NAMALWA (cell line): ENCODE measurements at regions not wholly inside any gene's neighbourhood (a gene's known extent, or its start where the extent isn't known, plus 50 kb on each side); places are given as distances from the start of the nearest gene placed in this dataset.
A peak's percentile ranks its signal among the peaks of the same experiment; 100 is the strongest.

ENCODE experiments used
- DNase-seq: peaks from one replicate; pipeline ENCODE4 v3.0.0-alpha.2; 2015; ENCODE audit warnings: low spot score

DNA sequence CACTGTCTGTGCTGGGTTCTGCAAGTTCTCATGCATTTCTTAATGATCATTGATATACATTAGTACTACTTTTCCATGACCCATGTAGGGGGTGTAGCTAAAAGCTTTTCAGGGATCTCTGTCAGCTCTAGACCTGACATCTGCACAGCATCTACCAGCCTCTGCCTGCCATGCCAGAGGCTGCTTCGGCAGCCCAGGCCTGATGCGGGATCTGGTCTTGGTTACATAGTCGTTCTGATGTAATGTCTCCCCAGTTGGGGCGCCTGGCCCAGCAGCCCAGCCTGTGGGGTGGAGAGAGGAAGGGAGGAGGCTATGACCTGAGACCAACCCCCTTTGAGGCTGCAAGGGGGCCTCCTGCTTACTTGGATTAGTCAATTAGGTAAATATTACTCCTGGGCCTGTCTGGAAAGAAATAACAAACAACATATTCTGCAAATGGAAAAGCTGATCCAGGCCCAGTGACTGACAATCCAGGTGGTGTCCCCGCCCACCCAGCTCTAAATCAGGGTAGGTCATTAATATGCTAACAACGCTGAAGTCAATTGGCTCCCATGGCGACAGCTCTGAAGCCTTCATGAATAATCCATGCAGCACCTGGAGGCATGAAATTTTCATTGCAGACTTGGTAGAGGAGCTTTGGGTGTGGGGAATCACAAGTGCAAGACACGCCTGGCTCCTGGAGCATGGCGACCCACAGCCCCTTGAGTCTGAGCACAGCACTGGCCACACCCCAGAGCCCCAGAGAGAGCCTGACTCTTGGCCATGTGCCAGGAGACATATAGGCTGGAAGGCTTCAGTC lies 575.3 kb downstream of the CMPK2 start:
- DNase-seq, result no peak

DNA sequence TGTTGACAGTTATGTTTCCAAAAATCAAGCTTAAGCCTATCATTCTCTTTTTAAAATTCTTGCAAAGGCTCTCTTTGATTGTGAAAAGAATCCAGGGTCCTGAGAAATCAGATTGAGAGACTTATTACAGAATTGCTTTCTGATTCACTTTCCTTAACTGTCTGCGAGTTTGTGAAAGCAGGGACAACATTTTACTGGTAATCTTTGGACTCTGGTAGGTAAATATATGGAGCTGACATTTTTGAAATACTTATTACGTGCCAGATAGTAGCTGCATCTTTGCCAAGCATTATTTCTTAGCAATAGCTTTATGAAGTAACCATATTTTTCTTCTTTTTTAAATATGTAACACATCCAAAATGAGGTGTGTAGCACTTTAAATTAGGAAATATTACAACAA lies 570.9 kb downstream of the CMPK2 start:
- DNase-seq, result no peak

DNA sequence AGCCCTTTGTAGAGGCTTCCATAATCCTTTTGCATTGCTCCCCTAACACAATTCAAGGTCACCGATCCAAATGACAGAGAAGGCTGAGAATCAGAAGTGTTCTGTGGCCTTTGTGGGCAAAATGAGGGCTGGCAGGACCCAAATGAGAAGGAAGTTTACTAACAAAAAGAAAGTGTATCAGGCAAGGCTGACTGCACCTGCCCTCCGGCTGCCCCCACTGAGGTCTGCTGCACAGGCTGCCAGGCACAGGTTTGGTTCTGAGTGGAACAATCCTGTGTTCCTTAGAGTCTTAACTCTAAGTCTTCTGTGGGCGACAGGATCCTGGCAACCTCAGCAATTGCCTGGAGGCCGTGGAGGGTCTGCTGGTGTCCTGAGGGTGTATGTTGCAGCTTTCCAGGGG lies 568.5 kb downstream of the CMPK2 start:
- no peak for DNase-seq

DNA sequence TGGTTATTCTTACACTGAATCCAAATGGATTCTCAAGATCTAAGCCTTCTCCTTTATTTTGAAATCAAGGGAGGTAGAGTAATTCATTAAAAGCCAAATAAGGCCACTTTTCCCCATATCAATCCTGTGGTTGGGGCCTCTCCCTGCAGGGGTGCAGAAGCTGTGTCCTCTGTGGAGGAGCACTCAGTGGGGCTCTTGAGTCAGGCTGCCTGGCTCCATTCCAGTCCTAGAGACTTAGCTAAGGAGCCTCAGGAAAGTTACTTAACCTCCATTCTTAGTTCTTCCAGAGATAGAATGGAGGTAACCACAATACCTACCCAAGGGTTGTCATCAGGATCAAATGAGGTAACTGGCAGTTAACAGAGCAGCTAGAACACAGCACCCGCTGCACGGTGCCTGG lies 564.3 kb downstream of the CMPK2 start:
- no peak for DNase-seq

DNA sequence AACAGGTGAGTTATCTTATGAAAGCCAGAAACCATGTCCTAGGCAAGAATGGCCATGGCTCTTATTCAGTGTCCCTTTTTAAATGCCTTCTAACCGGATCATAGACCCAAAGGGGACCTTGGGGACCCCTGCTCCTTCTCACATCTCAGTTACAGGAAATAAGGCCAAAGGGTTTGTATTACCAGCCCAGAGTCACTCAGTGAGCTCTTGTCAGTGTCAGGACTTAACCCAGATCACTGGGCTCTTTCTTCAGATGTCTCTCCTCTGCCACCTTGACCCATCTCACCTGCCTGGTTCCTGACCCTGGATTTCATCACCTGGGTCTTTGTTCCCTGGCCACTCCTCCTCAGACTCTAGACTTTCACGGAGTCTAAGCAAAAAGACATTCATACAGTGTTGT lies 556.7 kb downstream of the CMPK2 start:
- DNase-seq, result no peak

DNA sequence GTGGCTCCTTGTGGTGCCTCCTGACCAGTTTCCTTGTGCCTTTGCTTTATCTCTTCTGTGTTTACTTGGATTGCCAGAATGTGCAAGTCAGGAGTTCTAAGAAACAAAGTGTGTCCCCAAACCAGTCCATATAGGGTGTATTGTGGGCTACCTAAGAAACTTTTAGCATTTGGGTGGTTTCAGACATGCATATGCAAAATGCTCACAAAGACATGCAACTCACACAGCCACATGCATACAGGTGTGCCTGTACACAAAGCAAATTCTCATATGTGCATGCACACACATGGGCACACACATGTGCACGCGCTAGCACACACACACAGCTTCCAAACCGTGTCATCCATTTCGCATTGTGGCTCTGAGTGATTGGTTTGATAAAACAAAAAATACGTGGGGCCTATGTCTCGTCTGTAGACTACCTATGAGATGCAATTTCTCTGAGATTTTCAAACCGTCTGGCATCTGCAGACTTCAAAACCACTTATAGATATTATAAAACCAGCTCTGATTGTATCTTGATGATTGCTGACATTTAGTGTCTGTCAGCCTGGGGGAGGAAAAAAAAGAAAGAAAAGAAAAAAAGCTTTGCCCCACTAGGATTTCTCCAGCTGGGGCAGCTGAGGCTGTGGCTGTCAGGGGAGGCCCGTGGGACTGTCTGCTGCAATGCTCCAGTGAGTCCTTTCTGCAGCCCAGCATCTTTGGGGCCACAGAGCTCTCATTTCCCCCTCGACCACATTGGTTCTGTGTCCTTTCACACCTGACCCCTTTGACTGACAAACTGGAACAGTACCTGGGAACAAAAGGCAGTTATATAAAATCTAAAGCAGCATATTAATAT lies 556.1 kb downstream of the CMPK2 start:
- DNase-seq, result peak; percentile 47

DNA sequence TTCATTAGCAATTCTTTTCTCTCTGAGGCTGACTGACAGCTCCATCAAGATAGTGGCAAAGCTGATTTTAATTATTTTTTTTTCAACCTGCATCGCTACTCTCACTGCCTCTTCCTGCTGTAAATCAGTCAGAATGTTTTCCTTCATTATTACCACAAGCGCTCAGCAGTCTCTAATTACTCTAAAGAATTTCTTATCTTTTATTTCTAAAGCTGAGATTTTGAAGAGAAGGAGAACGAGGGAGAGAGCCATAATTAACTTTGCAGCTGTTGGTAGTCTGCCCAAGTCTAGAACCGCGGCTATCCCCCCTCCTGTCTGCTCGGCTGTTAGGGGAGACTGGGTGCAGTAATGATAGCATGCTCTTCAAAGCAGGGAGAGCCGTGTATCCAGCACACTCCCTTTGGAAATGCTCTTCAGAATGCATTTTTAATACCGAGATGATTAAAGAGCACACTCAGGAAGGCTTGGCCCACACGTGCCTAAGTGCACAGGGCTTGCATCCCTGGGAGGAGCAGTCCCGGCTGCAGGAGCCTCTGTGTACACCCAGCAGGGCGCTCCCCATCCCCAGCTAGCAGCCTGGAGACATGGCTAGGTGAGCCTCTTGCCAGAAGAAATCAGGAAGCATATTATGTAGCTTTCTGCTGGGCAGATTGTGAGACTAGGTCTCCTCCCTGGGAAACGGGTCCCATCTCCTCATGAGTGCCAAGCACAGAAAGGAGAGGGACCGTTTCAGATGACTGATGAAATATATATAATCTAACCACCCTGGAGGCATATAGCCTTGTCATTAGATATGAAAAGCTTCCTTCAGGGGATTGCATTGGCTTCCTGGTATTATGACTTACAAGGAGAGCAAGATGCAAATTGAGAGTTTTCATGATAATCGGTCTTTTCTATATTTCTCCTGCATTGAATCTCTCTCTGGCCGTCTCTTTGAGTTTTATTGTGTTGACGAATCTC lies 555.2 kb downstream of the CMPK2 start:
- no peak for DNase-seq

DNA sequence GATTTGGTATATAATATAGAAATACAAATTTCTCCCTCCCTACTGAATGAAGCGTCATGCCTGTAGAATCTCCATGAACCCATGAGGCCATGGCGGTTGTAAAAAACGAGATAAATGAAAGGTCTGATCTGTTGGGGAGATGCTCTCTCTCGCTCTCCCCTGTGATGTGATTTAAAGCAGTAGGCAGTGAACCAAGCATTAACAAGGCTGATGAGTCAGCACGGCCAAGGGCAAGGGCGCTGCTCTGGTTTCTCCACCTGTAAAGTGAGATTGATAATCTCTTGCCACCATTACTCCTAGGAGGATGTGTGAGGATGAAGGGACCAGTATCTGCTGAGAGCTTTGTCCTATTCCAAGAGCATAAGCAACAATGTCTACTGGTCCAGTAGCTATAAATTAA lies 553.3 kb downstream of the CMPK2 start:
- DNase-seq, result no peak

DNA sequence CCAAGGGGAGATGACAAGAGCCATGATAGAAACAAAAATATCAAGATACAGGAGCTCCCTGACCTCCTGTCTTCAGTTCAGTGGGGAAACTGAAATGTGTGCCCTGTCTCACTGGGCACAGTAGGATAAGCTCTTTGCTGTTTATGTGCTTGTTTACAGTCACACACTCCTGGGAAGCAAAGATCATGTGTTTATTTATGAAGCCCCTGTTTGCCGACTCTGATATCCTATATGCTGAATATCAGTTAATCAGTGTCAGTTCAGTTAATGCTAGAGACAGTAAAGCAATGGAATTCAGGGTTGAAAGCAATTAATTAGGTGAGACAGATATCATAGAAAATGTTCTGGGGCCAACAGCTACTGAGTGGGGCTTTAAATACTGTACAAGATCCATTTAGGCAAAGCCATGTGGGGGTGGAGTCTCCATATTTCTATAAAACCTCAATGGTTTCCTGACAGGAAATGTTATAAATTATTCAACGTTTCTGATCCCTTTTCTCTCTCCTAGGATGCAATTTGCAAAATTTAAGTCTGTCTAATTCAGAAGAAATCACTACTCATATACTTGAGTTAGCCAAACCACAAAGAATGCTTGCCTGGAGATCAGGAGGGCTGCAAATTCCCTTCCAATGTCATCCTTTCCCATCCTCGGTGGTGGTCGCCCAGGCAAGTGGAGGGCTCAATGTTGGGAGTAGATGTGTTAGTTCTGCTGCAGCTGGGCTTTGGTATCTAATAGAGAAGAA lies 551.3 kb downstream of the CMPK2 start:
- DNase-seq, result no peak

DNA sequence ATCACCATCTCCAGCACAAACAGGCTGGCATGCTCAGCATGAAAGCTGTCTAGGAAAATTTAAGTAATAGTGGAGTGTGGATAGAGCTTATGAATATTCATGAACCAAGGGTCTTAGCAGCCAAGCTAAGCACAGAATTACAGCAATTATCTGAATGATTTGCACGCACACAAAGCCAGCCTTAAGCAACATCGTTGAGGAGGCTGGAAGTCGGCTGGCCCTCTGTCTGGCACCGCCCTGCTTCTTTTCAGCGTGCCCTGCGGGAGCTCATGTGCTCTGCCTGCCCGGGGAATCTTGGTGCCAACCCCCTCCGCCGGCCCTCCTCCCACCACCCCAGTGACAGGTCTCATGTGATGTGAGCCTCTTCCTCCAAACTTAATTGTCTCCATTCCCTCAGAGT lies 540.1 kb downstream of the CMPK2 start:
- no peak for DNase-seq

DNA sequence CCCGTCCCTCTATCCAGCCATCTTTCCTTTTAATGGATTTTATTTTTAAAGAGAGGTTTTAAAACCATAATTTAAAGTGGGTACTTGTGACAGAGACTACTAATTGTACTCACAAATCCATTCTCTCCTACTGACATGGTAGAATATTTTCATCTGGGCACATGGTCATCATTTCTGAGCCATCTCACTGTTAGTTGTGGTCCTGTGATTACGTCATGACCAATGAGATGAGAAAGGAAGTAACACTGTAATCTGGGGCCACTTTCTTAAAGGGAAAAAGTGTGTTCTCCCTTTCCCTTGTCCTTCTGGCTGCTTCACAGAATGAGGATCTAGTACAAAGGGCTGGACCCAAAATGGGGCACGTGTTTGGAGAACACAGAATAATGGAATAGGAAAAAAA lies 538.7 kb downstream of the CMPK2 start:
- no peak for DNase-seq

DNA sequence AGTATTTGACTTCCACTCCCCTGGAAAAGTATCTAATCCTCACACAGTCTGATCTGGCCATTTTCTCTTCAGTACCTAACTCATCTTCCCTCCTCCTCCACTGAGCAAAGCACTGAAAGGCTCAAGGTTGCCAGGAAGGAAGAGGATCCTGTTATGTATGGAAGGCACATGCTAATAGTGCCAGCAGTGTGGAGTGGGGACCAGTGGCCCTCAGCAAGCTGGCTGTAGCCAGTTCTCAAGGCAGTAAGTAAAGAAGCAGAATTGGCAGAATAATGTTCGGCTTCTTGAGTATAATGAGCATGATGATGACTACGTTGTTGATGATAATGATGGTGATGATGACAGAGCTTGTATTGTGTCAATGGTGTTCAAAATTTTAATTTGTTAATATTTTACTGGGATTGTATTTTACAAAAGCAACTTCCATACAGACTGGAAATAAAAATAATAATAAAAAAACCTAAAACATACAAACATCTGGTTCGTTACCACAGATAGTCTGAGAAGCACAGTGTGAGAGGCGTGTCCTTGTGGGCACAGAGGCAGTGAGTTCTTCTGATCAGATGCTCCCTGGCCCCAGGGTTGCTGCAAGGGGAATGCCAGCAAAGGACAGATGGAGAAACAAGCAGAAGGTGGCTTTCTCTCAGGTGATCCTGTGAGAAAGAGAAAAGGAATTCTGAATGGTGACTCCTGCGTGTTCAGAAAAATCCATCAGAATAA lies 528.8 kb downstream of the CMPK2 start:
- no peak for DNase-seq

DNA sequence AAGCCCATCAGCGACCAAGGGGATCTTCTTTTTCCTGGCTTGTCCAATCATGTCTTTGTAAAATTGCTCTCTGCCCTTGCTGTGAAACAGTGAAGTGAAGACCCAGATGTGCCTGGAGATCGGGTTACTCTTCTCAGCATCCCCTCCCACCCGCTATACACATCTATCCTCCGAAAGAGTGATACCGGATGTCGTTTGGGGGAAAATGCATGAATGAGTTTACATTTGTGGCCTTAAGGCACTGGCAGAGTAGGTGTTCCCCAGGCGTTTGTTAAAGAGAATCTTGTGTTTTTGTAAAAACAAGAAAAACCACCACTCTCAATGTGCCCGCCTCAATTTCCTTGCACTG lies 528.3 kb downstream of the CMPK2 start:
- no peak for DNase-seq

DNA sequence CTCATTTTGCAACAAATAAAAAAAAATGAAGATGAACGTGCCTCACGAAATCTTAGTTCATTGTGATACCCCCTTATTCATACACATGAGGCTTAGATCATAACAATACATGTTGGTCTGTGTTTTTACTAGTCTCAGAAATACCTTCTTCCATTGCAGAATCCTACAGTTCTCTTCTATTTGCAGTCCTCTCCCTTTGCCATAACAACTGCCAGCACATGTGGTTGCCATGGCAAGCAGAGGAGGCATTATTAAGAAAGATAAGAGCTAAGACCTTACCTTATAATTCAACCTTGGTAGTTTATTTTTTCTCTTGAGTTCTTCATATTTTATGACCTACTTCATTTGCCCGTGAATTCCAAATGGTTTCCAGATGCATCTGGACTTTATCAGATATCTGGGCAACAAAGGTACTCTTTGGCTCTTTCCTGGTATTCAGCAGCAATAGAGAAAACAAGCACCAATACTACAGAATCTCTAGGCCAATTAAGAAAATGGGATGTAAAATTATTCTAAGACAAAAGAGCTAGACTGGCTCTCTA lies 524.0 kb downstream of the CMPK2 start:
- DNase-seq, result no peak

DNA sequence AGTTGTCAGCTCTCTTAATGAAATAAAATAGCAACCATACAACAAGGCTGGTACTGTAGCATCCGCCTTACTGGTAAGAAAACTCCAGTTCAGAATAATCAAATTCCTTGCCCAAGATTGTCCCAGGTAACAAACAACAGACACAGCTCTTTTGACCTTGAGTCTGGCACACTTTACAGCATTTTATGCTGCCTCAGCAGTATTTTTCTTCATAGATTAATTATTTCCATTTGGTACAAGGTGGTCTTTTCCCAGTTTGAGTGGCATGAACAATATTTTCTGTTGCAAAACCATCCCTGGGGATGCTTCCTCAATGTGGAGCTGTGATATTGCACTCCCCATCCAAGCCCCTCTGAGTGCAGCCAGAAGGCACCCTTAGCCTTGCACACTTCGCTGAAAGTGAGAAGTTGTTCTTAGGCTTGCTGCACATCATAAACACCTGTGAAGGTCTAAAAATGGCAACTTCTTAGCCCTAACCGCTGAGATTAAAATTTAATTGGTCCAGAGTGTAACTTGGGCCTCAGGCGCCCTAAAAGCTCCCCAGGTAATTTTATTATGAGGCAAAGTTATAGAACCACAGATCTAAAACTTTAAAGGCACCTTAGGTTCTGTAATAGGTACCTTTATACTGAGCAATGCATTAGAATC lies 523.3 kb downstream of the CMPK2 start:
- DNase-seq, result peak; percentile 26

DNA sequence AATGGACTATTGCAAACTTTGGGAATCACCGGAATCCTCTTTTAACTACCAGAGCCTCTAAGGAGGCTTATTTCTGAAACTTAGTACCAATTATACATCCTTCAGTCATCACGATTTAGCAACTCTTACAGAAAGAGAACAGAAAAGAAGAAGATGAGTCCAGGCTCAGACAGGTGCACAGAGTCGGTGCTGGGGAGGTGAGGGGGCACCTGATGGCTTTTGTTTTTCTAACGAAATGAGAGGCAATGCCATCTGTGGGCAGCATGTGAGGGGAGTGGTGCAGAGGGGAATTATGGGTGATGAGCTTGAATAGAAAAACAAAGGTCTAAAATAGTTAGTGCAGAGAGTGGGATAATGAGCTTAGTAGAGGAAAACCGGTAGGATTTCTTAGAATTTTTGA lies 522.6 kb downstream of the CMPK2 start:
- DNase-seq, result peak; percentile 38

DNA sequence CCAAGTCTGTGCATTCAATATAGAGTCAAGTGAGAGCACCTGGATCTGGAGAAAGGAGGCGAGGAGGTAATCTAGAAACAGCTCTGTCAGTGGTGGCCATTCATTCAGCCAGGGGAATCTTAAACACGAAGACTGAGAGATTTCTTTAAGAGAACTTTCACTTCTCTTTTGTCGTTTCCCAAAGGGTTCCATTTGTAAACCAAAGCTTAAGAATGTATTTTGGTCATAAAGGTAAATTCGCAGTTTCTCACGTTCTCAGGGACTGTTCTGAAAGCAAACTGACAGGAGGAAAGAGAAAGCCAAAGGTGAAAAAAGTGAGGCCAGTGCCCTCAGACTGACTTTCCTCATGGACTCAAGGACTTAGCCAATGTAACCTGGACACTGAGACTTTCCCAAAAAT lies 513.5 kb downstream of the CMPK2 start:
- peak; percentile 63 for DNase-seq

DNA sequence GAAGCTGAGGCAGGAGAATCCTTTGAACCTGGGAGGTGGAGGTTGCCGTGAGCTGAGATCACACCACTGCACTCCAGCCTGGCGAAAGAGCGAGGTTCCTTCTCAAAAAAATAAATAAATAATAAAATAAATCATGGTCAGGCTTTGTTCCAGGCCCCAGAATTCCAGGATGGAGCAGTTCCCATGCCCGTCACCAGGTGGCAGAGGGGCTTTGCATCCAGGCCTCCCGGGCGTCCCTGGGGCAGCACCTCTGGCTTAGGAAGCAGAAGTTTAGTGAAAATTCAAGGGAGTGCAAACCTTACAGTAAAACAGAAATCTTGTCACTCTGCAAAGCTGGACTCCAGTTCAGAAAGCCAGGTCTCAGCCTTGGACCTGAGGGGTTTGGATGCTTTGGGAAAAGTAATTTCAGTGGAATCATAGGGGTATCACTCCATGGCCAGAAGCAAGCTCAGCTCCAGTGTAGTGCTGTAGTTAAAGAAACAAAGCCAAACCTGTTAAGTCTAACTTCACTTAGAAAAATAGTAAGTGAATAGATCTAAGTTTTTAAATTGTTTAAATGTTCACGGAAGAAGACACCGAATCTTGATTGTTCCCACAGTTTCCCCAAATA lies 512.7 kb downstream of the CMPK2 start:
- DNase-seq, result no peak

DNA sequence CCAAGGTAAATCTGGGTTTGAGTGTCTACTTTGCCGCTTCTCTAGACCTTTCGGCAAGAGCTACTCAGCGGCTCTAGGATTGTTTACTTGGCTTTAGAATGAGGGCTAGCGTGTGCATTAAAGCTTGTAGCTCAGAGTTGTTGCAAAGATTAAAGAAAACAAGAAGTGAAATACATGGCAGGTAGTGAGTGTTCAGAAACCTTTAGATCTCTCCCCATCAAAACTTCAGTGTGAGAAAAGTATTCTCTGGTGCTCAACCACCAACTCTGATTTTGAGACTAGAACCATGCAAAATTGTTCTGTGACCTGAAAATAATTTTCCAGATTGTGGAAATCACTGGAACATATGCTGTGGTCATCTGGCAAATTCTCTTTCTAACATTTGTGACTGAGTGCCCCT lies 512.0 kb downstream of the CMPK2 start:
- no peak for DNase-seq

DNA sequence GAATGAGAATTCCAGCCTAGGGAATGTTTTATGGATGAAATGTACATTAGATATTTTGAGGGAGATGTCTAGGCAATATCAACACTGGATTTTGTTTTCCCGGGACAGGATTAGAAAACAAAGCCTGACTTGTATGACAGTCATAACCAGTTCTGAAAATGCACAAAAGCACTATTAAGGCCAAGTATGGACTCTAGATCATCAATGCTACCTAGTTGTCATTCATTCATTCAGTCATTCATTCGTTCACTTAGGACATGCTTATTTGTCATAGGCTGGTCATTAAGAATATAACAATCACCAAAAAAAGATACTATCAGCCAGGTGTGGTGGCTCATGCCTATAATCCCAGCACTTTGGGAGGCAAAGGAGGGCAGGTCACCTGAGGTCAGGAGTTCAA lies 511.2 kb downstream of the CMPK2 start:
- no peak for DNase-seq
